ENCODE measurements at regions not wholly inside any gene's neighbourhood (a gene's known extent, or its start where the extent isn't known, plus 50 kb on each side); places are given as distances from the start of the nearest gene placed in this dataset.

DNA sequence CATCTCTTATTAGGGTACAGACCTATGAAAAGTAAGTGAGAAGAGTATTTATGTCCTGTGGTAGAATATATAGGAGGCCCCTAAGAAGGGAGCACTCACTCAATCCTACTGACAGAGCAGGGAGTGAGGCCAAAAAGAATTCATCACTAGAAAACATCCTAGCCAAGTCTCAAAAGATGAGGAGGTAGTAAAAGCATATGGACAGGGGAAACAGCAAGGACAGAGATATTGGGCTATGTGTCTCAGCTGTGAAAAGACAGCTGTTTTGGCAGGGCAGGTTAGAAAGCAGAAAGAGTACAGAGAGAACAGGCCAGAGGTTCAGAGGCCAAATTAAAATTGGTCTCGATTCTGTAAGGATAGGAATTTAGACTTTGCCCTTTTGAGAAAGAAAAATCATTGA is 548.3 kb upstream of the ANKRD30A start:
- dilution Hi-C loops (cut with HindIII; ENCODE audit: low sequenced_read_pairs, unreplicated experiment) (no loop called here), in situ Hi-C loops (cut with MboI; ENCODE audit: low sequenced_read_pairs) (no loop called here), intact Hi-C loops (cut with micrococcal nuclease) (no loop called here)
- Histone ChIP-seq H3K4ac (ENCODE audit: low read depth, low read length) (peak overlapping the region; percentile 91), H3K4me1 (ENCODE audit: control insufficient read depth, insufficient read depth, low read length) (peaks cover 4% of the 10 kb centered on the region; the same call in 1 of the 2 replicates), H4K8ac (ENCODE audit: low read depth in 2 of 2, low read length in 2 of 2) (peak overlapping the region; percentile 41 to 87), H4K5ac (ENCODE audit: low read depth, low read length) (peak overlapping the region; percentile 8; the same call in 1 of the 2 replicates), H3K79me1 (ENCODE audit: low read depth in 1 of 2, low read length in 2 of 2) (no peaks in the 10 kb centered on the region), H2BK120ac (ENCODE audit: low read depth, low read length) (peak overlapping the region; percentile 67), H2AK9ac (replicated peaks; ENCODE audit: low read depth, low read length, poor library complexity) (no peak overlapping the region), H2BK15ac (ENCODE audit: low read depth, low read length) (peak overlapping the region; percentile 76; the same call in 1 of the 3 replicates), H4K91ac (ENCODE audit: insufficient read depth, low read depth, low read length) (peak overlapping the region; percentile 36), H2BK20ac (ENCODE audit: low read depth, low read length) (peak overlapping the region; percentile 86), H3K23ac (ENCODE audit: low read depth, low read length) (peak overlapping the region; percentile 11; the same call in 1 of the 2 replicates), H3K18ac (ENCODE audit: low read depth, low read length) (peak overlapping the region; percentile 7; the same call in 1 of the 2 replicates), H3K27ac (ENCODE audit: insufficient read depth, low read length) (no peak overlapping the region), H3K27me3 (ENCODE audit: control insufficient read depth, insufficient read depth, low read length) (no peaks in the 10 kb centered on the region), H3K4me3 (ENCODE audit: insufficient read depth, low read depth, low read length) (no peak overlapping the region), H3K14ac (replicated peaks; ENCODE audit: low read depth, low read length) (peak overlapping the region; percentile 83; the same call in 1 of the 2 replicates), H3K4me2 (ENCODE audit: low read depth, low read length) (no peak overlapping the region), H3K56ac (ENCODE audit: extremely low read depth, insufficient read depth, low read length) (no peak overlapping the region), H2AFZ (replicated peaks; ENCODE audit: low read length, poor library complexity) (no peak overlapping the region), H3K9ac (ENCODE audit: low read depth, low read length) (no peak overlapping the region), H2AK5ac (ENCODE audit: low read depth, low read length) (peak overlapping the region; percentile 35), H3K9me1 (ENCODE audit: insufficient read depth, low read length) (0 out of 2 replicates have a peak, but pooled peaks cover 4% of the 10 kb centered on the region), H2BK5ac (ENCODE audit: low read depth, low read length, poor library complexity, severe bottlenecking) (peak overlapping the region; percentile 24), H3K36me3 (ENCODE audit: control insufficient read depth, insufficient read depth, low read length) (no peaks in the 10 kb centered on the region), H4K20me1 (ENCODE audit: insufficient read depth, low read length) (no peaks in the 10 kb centered on the region), H3K9me3 (ENCODE audit: control insufficient read depth, insufficient read depth, low read length) (no peaks in the 10 kb centered on the region)
- ATAC-seq (ENCODE audit: low read depth): no peak
- 20% methylated on average over 1 of the region's 1 CpG; no CpG with 5 or more reads in 1 of the 2 experiments for whole genome bisulfite sequencing, 2 experiments (ENCODE audit: extremely low coverage in 2 of 2, insufficient read length in 1 of 2)
- ChIA-PET POLR2A (ENCODE audit: unreplicated experiment) (no interaction called here), CTCF (no interaction called here)
- DNase-seq: no peak
- TF ChIP-seq RCOR1 (IDR thresholded peaks at IDR 0.05; ENCODE audit: insufficient replicate concordance, low read length): no peak
- no peak for TF ChIP-seq MAFK (IDR thresholded peaks at IDR 0.05; ENCODE audit: low read depth, low read length)
- TF ChIP-seq BHLHE40 (IDR thresholded peaks at IDR 0.05; ENCODE audit: low read depth, low read length): no peak
- no peak for TF ChIP-seq RAD21 (IDR thresholded peaks at IDR 0.05; ENCODE audit: low read length)
- TF ChIP-seq, protein P1, sequence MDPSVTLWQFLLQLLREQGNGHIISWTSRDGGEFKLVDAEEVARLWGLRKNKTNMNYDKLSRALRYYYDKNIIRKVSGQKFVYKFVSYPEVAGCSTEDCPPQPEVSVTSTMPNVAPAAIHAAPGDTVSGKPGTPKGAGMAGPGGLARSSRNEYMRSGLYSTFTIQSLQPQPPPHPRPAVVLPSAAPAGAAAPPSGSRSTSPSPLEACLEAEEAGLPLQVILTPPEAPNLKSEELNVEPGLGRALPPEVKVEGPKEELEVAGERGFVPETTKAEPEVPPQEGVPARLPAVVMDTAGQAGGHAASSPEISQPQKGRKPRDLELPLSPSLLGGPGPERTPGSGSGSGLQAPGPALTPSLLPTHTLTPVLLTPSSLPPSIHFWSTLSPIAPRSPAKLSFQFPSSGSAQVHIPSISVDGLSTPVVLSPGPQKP (IDR thresholded peaks at IDR 0.05; ENCODE audit: borderline replicate concordance, low read depth, low read length): no peak
- no peak for TF ChIP-seq FOS (IDR thresholded peaks at IDR 0.05; ENCODE audit: low read depth, low read length)
- TF ChIP-seq CEBPB (IDR thresholded peaks at IDR 0.05; ENCODE audit: low read depth, low read length): no peak
- TF ChIP-seq, protein P2, sequence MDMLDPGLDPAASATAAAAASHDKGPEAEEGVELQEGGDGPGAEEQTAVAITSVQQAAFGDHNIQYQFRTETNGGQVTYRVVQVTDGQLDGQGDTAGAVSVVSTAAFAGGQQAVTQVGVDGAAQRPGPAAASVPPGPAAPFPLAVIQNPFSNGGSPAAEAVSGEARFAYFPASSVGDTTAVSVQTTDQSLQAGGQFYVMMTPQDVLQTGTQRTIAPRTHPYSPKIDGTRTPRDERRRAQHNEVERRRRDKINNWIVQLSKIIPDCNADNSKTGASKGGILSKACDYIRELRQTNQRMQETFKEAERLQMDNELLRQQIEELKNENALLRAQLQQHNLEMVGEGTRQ (IDR thresholded peaks at IDR 0.05; ENCODE audit: low read depth, low read length): no peak
- no TSS peak for BruUV-seq (replicated peaks)

Measured in IMR-90 (cell line).